Thyroid gland (tissue), 4 donors: ENCODE measurements at regions not wholly inside any gene's neighbourhood (a gene's known extent, or its start where the extent isn't known, plus 50 kb on each side); places are given as distances from the start of the nearest gene placed in this dataset.

ENCODE experiments used
- DNase-seq, 2 donors: peaks; one replicate each; pipeline ENCODE4 v3.0.0-alpha.2; 2019
- H3K27ac ChIP-seq, 3 donors: fragments of 200-600 bp; sonication (generic); 1 replicate in 2 of 3; 2 replicates in 1 of 3; pipeline ENCODE4 v1.5.1; 2016 to 2019; ENCODE audit warnings: mild to moderate bottlenecking in 1 of 3, moderate library complexity in 1 of 3
- H3K27me3 ChIP-seq: fragments of 200-600 bp; sonication (generic); one replicate; pipeline ENCODE4 v1.5.1; 2019
- H3K36me3 ChIP-seq, 2 donors: fragments of 200-600 bp; sonication (generic); one replicate each; pipeline ENCODE4 v1.5.1; 2016 to 2019
- H3K4me1 ChIP-seq, 2 donors: fragments of 200-600 bp; sonication (generic); one replicate each; pipeline ENCODE4 v1.5.1; 2017 to 2019
- H3K4me3 ChIP-seq, 3 donors: fragments of 200-600 bp; sonication (generic); replicated peaks in 1 of 3; 1 replicate in 2 of 3; 2 replicates in 1 of 3; pipeline ENCODE4 v1.5.1; 2016; ENCODE audit warnings: mild to moderate bottlenecking in 1 of 3
- H3K9me3 ChIP-seq: fragments of 200-600 bp; sonication (generic); one replicate; pipeline ENCODE4 v1.5.1; 2017
- POLR2A ChIP-seq, 2 donors: fragments of 450-650 bp; IDR thresholded peaks; one replicate each; pipeline ENCODE4 v1.6.1; 2017; ENCODE audit warnings: antibody characterized with exemption in 2 of 2, mild to moderate bottlenecking in 2 of 2, moderate library complexity in 1 of 2
- WGBS, 2 donors: methylation state at CpG; one replicate each; pipeline ENCODE4 v1.1.5; 2017; 5-methylcytosine and 5-hydroxymethylcytosine counted together
- intact Hi-C: fragments of 100-400 bp; cut with DNase I; formaldehyde crosslinking; loops from one replicate; pipeline ENCODE4 v1.15.1; 2023
- TF ChIP-seq, protein P1 (sequence below), 6 experiments: fragments of 200-600 bp in 3 of 6; fragments of 450-650 bp in 3 of 6; sonication (generic) in 3 of 6; IDR thresholded peaks; one replicate each; pipeline ENCODE4 v1.5.1; 2016 to 2019; ENCODE audit warnings: antibody characterized with exemption in 6 of 6, mild to moderate bottlenecking in 2 of 6, inconsistent platforms in 1 of 6, moderate library complexity in 1 of 6

DNA sequence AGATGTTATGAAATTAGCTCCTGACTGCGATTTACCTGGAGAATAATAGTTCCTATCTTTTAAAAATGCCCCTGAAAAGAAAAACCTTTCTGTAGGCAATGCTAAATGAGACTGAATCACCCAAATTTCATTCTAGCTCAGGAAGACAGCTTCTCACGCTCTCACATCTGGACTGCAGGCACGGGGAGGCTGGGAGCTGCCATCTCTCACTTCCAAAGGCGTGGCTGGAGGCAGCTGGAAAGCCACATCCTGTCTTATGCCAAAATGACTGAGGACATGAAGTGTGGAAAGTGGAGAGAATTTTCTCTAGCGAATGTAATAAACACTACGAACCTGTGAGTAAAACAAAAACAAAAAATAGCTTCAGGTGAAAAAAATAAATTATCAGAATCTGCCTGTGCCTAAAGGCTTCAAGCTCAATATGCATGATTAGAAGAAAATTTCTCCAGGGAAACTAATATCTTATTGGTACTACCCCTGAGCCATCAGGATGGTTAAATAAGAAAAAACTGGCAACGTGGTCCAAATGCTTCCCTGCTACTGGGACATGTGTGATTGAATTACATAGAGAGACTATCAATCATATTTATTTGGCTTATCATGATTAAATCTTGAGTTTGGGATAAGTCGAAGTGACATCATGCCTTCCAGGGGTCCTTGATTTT is 58.1 kb upstream of the UBL3 start:
- no peaks in the 10 kb centered on the region for H3K9me3 ChIP-seq
- H3K36me3 ChIP-seq = no peaks in the 10 kb centered on the region
- H3K4me3 ChIP-seq = no peak overlapping the region
- no peak overlapping the region for H3K27ac ChIP-seq
- intact Hi-C loops = no loop called here
- WGBS, 2 donors = 68 to 83% methylated on average over 8 of the region's 8 CpGs
- H3K27me3 ChIP-seq = no peaks in the 10 kb centered on the region
- no peaks in the 10 kb centered on the region for H3K4me1 ChIP-seq
- no peak for DNase-seq
- TF ChIP-seq POLR2A (IDR thresholded peaks at IDR 0.05) = no peak
- TF ChIP-seq, protein P1, sequence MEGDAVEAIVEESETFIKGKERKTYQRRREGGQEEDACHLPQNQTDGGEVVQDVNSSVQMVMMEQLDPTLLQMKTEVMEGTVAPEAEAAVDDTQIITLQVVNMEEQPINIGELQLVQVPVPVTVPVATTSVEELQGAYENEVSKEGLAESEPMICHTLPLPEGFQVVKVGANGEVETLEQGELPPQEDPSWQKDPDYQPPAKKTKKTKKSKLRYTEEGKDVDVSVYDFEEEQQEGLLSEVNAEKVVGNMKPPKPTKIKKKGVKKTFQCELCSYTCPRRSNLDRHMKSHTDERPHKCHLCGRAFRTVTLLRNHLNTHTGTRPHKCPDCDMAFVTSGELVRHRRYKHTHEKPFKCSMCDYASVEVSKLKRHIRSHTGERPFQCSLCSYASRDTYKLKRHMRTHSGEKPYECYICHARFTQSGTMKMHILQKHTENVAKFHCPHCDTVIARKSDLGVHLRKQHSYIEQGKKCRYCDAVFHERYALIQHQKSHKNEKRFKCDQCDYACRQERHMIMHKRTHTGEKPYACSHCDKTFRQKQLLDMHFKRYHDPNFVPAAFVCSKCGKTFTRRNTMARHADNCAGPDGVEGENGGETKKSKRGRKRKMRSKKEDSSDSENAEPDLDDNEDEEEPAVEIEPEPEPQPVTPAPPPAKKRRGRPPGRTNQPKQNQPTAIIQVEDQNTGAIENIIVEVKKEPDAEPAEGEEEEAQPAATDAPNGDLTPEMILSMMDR (IDR thresholded peaks at IDR 0.05) = no peak

DNA sequence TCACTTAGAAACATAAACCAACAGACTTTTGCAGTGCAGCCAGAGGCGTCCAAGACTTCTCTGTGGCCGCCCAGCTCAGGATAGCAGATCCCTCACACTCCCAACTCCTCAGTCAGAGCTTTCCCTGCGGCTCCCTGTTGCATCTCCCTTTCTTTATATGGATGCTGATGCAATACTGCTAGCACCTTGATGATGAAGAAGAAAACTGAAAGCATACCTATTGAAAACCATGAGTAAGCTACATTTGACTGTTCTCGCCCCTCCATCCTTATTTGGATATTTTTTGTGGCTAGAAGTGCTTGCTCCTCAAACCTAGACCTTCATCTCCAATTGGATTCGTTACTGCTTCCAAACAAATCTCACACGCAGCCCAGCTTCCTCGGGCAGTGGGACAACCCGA is 57.3 kb upstream of the UBL3 start:
- Histone ChIP-seq H3K4me3 (no peak overlapping the region), H3K27ac (no peak overlapping the region), H3K4me1 (peaks cover 0 to 2% of the 10 kb centered on the region in 2 donors), H3K27me3 (no peaks in the 10 kb centered on the region), H3K9me3 (no peaks in the 10 kb centered on the region), H3K36me3 (no peaks in the 10 kb centered on the region)
- DNase-seq = no peak
- TF ChIP-seq, protein P1 (IDR thresholded peaks at IDR 0.05) = no peak
- no peak for TF ChIP-seq POLR2A (IDR thresholded peaks at IDR 0.05)
- 93 to 96% methylated on average over 8 of the region's 8 CpGs for WGBS, 2 donors
- intact Hi-C loops = no loop called here

DNA sequence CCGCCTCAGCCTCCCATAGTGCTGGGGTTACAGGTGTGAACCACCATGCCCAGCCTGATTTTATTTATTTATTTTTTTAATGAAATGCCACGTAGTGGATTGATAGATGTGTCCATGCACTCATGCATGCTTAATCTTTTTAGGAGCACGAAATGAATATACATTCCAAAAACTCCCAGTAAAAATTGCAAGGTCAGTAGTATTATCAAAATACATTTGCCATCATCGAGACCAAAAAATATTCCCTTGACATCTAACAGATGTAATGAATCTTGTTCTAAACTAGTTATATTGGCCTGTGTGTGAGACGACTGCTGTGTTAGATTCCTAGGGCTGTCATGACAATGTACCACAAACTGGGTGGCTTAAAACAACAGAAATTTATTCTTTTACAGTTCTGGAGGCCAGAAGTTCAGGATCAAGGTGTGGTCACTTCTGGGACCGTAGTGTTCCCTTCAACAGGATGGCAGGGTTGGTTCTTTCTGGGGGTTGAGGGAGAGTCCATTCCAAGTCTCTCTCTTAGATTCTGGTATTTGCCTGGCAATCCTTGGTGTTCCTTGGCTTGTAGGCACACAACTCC is 56.1 kb upstream of the UBL3 start:
- H3K27ac ChIP-seq = no peak overlapping the region
- TF ChIP-seq, protein P1 (IDR thresholded peaks at IDR 0.05) = no peak
- no peak for TF ChIP-seq POLR2A (IDR thresholded peaks at IDR 0.05)
- intact Hi-C loops = no loop called here

GRCh38 chr13:29905845-29906244 is 55.4 kb upstream of the UBL3 start:
- no peaks in the 10 kb centered on the region for H3K36me3 ChIP-seq
- WGBS, 2 donors = 81 to 87% methylated on average over 3 of the region's 3 CpGs
- no peak overlapping the region for H3K27ac ChIP-seq
- H3K4me1 ChIP-seq = peaks cover 5 to 12% of the 10 kb centered on the region in 2 donors
- no peaks in the 10 kb centered on the region for H3K27me3 ChIP-seq
- TF ChIP-seq, protein P1 (IDR thresholded peaks at IDR 0.05) = no peak
- no peaks in the 10 kb centered on the region for H3K9me3 ChIP-seq
- intact Hi-C loops = no loop called here
- DNase-seq = no peak
- no peak overlapping the region for H3K4me3 ChIP-seq

More for the DNA sequence above, 56.1 kb upstream of the UBL3 start:
- H3K4me3 ChIP-seq = no peak overlapping the region
- no peak for DNase-seq
- H3K4me1 ChIP-seq = peaks cover 5 to 12% of the 10 kb centered on the region in 2 donors
- H3K9me3 ChIP-seq = no peaks in the 10 kb centered on the region
- no peaks in the 10 kb centered on the region for H3K27me3 ChIP-seq
- no peaks in the 10 kb centered on the region for H3K36me3 ChIP-seq
- 90 to 92% methylated on average over 6 of the region's 6 CpGs for WGBS, 2 donors

GRCh38 chr13:29903996-29904395 is 53.6 kb upstream of the UBL3 start:
- WGBS, 2 donors = 93 to 94% methylated on average over 4 of the region's 4 CpGs
- no peak for DNase-seq
- Histone ChIP-seq H3K4me1 (peaks cover 5 to 12% of the 10 kb centered on the region in 2 donors), H3K27me3 (no peaks in the 10 kb centered on the region), H3K27ac (no peak overlapping the region), H3K36me3 (no peaks in the 10 kb centered on the region), H3K9me3 (no peaks in the 10 kb centered on the region), H3K4me3 (no peak overlapping the region)
- intact Hi-C loops = no loop called here
- TF ChIP-seq, protein P1 (IDR thresholded peaks at IDR 0.05) = no peak
- TF ChIP-seq POLR2A (IDR thresholded peaks at IDR 0.05) = no peak
